Neural progenitor cell (in vitro differentiated cells): ENCODE measurements at regions not wholly inside any gene's neighbourhood (a gene's known extent, or its start where the extent isn't known, plus 50 kb on each side); places are given as distances from the start of the nearest gene placed in this dataset.

Experiments
- EZH2 ChIP-seq: fragments of 200-600 bp; sonication (generic); IDR thresholded peaks from 2 replicates; pipeline ENCODE4 v1.6.1; 2017; ENCODE audit warnings: antibody characterized with exemption, mild to moderate bottlenecking, moderate library complexity
- EZH2phosphoT487 ChIP-seq: fragments of 200-600 bp; sonication (generic); IDR thresholded peaks from 2 replicates; pipeline ENCODE4 v1.6.1; 2017; ENCODE audit warnings: antibody characterized with exemption
- TF ChIP-seq, protein P1 (sequence below): fragments of 200-600 bp; sonication (generic); IDR thresholded peaks from 2 replicates; pipeline ENCODE4 v1.5.1; 2017; ENCODE audit warnings: antibody characterized with exemption, mild to moderate bottlenecking

DNA sequence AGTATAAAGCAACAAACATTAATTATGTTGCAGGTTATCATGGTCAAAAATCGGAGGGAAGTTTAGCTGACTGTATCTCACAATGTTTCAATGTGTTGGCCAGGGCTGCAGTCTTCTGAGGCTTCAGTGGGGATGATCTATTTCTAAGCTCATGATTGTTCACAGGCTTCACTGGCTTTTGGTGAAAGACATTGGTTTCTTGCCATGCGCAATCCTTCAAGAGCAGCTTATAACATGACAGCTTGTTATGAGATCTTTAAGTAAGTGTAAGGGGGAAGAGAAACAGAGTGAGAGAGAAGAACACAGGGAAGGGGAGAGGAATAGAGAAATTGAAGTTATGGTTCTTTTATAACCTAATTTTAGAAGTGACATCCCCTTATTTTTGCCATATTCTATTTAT is 385.9 kb upstream of the CHD1 start:
- TF ChIP-seq, protein P1, sequence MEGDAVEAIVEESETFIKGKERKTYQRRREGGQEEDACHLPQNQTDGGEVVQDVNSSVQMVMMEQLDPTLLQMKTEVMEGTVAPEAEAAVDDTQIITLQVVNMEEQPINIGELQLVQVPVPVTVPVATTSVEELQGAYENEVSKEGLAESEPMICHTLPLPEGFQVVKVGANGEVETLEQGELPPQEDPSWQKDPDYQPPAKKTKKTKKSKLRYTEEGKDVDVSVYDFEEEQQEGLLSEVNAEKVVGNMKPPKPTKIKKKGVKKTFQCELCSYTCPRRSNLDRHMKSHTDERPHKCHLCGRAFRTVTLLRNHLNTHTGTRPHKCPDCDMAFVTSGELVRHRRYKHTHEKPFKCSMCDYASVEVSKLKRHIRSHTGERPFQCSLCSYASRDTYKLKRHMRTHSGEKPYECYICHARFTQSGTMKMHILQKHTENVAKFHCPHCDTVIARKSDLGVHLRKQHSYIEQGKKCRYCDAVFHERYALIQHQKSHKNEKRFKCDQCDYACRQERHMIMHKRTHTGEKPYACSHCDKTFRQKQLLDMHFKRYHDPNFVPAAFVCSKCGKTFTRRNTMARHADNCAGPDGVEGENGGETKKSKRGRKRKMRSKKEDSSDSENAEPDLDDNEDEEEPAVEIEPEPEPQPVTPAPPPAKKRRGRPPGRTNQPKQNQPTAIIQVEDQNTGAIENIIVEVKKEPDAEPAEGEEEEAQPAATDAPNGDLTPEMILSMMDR, result no peak
- no peak for TF ChIP-seq EZH2
- no peak for TF ChIP-seq EZH2phosphoT487
